ENCODE measurements at regions not wholly inside any gene's neighbourhood (a gene's known extent, or its start where the extent isn't known, plus 50 kb on each side); places are given as distances from the start of the nearest gene placed in this dataset.

DNA sequence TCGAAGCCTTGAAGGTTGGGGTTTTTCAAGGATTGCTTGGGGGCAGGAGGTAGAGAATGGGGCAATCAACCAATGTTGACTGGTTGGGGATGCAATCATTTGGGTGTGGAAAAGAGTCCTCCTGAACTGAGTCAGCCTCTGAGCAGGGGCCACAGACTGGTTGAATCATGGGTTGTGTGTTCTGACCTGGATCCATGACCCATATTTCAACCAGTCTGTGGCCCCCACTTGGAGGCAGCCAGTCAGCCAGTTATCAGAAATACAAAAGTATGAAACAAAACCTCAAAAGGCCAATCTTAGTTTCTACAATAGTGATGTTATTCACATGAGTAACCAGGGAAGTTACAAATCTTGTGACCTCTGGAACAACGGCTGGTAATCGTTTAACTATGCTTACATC, 81.4 kb upstream of the RANBP6 start:
- no peak for TF ChIP-seq POLR2A (IDR thresholded peaks at IDR 0.05)
- no peak for TF ChIP-seq POLR2AphosphoS5 (IDR thresholded peaks at IDR 0.05; ENCODE audit: insufficient read depth in 1 of 2, low read depth in 1 of 2)
- no peak for TF ChIP-seq CTCF (IDR thresholded peaks at IDR 0.05)
- no peaks in the 10 kb centered on the region for H3K36me3 ChIP-seq
- no peaks in the 10 kb centered on the region for H3K27me3 ChIP-seq
- no peaks in the 10 kb centered on the region for H3K4me1 ChIP-seq
- intact Hi-C loops (cut with DNase I): no loop called here
- DNase-seq (ENCODE audit: extremely low spot score in 2 of 2): no peak
- no peaks in the 10 kb centered on the region for H3K9me3 ChIP-seq
- H3K4me3 ChIP-seq: no peak overlapping the region
- H3K27ac ChIP-seq: no peak overlapping the region

DNA sequence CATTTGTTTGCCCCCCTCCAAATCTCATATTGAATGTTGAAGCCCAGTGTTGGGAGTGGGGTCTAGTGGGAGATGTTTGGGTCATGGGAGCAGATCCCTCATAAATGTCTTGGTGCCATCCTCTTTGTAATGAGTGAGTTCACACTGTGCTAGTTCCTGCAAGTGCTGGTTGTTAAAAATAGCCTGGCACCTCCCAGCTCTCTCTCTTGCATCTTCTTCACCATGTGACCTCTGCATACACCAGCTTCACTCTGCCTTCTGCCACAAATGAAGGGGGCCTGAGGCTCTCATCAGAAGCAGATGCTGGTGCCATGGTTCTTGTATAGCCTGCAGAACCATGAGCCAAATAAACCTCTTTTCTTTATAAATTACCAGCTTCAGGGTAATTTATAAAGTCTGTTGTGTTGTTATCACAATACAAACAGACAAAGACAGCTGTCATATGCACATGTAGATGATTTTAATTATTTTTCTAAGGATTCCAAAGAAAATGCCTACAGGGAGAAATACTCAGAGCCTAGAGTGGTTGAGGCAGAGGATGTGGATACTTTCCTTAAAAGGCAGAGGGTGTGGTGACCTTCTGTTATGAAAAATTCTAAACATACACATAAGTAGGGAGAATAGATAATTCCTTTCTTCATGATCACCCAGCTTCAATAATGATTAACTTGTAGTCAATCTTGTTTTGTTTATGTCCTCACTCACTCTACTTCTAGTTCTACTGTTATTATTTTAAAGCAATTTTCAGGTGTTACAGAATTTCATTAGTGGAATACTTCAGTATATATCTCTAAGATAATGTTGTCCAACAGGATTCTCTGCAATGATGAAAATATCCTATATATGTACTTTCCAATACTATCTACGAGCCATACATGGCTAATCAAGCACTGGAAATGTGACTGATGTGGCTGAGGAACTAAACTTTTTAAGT, 75.1 kb upstream of the RANBP6 start:
- H3K4me1 ChIP-seq: no peaks in the 10 kb centered on the region
- intact Hi-C loops (cut with DNase I): no loop called here
- no peak for TF ChIP-seq CTCF (IDR thresholded peaks at IDR 0.05)
- no peak for TF ChIP-seq POLR2A (IDR thresholded peaks at IDR 0.05)
- no peak for TF ChIP-seq POLR2AphosphoS5 (IDR thresholded peaks at IDR 0.05; ENCODE audit: insufficient read depth in 1 of 2, low read depth in 1 of 2)

DNA sequence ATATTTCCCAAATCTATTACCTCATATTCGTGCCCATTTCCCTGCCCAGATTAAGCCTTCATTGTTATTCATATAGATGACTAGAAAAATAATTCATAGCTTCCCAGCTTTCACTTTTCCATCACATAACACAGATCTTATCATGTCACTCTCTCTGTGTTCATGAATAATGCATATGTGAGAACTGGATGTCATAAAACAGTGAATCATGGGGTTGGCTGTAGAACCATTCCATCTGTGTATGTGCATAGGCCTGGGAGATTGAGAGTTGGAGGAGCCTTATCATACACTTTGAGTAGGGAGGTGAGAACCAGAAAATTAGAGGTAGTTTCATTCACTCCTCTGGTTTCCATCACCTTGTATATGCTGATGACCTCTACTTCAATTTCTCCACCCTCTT, 73.9 kb upstream of the RANBP6 start:
- H3K36me3 ChIP-seq: no peaks in the 10 kb centered on the region
- no peaks in the 10 kb centered on the region for H3K9me3 ChIP-seq
- no peaks in the 10 kb centered on the region for H3K4me1 ChIP-seq
- H3K27ac ChIP-seq: no peak overlapping the region
- intact Hi-C loops (cut with DNase I): no loop called here
- TF ChIP-seq POLR2A (IDR thresholded peaks at IDR 0.05) (no peak), CTCF (IDR thresholded peaks at IDR 0.05) (no peak), POLR2AphosphoS5 (IDR thresholded peaks at IDR 0.05; ENCODE audit: insufficient read depth in 1 of 2, low read depth in 1 of 2) (no peak)
- no peak for DNase-seq (ENCODE audit: extremely low spot score in 2 of 2)
- no peak overlapping the region for H3K4me3 ChIP-seq
- no peaks in the 10 kb centered on the region for H3K27me3 ChIP-seq

More for the DNA sequence above, 75.1 kb upstream of the RANBP6 start:
- Histone ChIP-seq H3K4me3 (no peak overlapping the region), H3K9me3 (no peaks in the 10 kb centered on the region), H3K36me3 (no peaks in the 10 kb centered on the region), H3K27me3 (no peaks in the 10 kb centered on the region), H3K27ac (no peak overlapping the region)
- DNase-seq (ENCODE audit: extremely low spot score in 2 of 2): no peak

DNA sequence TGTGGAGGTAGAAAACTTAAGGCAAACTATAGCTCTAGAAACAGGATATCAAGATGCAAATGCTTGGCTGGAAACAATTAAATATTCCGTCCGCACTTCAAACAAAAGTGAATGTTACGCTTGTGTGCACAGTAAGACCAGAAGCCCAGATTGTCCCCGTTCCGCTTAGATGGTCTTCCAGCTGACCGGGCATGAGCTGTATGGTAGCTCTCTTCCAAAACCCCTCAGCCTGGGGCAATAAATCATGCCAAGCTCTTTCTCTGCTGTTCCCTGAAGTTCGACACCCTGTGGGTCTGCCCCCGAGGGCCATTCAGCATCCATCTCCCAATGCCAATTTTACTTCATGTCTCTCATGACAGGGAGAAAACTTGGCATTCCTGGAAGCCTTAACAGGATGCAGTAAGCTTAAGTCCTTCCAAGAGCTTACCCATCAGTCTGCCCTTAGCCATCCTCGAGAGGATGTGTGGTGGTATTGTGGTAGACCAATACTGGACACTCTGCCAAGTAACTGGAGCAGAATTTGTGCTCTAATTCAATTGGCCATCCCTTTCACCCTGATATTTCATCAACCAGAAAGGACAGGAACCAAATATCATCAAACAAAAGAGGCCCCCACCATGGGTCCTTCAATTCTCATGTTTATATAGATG, 70.7 kb upstream of the RANBP6 start:
- intact Hi-C loops (cut with DNase I): no loop called here
- no peak for TF ChIP-seq CTCF (IDR thresholded peaks at IDR 0.05)
- no peak for TF ChIP-seq POLR2A (IDR thresholded peaks at IDR 0.05)
- no peak for TF ChIP-seq POLR2AphosphoS5 (IDR thresholded peaks at IDR 0.05; ENCODE audit: insufficient read depth in 1 of 2, low read depth in 1 of 2)

More for the DNA sequence above, 70.7 kb upstream of the RANBP6 start:
- H3K27me3 ChIP-seq: no peaks in the 10 kb centered on the region
- H3K27ac ChIP-seq: no peak overlapping the region
- no peaks in the 10 kb centered on the region for H3K4me1 ChIP-seq
- no peak for DNase-seq (ENCODE audit: extremely low spot score in 2 of 2)
- H3K9me3 ChIP-seq: no peaks in the 10 kb centered on the region
- no peaks in the 10 kb centered on the region for H3K36me3 ChIP-seq
- no peak overlapping the region for H3K4me3 ChIP-seq

Data from vagina (tissue), 2 donors.